ENCODE measurements at regions not wholly inside any gene's neighbourhood (a gene's known extent, or its start where the extent isn't known, plus 50 kb on each side); places are given as distances from the start of the nearest gene placed in this dataset.
A peak's percentile ranks its signal among the peaks of the same experiment; 100 is the strongest.
"Not testable (repeated sequence)": the region's sequence is repeated elsewhere in the genome, so short reads cannot be mapped to it uniquely, and the experiment has no call there.

DNA sequence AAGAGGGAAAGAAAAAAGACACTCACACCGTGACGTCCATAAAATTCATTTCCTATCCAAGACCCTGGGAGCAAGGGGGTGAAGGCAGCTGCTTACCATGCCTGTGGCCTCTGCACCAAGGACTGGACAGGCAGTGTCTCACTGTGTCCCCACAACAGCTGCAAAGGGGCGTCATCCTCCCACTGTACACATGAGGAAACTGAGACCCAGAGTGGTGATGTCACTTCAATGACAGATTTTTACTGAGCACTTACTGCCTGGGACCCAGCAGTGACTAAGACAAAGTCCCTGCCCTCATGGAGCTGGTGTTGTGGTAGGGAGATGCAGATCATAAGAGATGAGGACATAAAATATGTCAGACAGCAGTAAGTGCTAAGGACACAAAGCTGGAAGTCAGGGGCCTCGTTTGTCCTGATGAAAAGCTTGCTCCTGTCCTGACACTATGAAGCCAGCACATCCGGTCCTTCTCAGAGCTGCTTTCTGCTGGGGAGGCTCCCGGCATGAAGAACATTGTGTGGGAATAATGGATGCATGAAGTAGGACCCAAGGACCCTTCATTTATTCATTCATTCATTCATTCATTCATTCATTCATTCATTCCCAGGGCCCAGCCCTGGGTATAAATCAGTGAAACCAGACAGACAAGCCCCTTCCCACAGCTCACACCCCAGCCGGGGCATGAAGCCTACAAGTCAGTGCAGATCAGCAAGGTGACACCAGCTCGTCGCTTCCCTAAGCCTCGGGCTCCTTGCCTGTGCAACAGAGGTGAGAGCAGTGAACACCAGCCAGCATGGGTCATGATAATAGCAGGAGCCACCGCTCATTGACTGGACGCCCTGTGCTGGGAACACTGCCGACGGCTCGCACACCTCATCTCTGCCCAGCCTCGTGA, 473.7 kb downstream of the MATN1 start:
- no peak for DNase-seq (ENCODE audit: low spot score)
- in situ Hi-C loops (cut with HindIII; ENCODE audit: low sequenced_read_pairs): no loop called here

DNA sequence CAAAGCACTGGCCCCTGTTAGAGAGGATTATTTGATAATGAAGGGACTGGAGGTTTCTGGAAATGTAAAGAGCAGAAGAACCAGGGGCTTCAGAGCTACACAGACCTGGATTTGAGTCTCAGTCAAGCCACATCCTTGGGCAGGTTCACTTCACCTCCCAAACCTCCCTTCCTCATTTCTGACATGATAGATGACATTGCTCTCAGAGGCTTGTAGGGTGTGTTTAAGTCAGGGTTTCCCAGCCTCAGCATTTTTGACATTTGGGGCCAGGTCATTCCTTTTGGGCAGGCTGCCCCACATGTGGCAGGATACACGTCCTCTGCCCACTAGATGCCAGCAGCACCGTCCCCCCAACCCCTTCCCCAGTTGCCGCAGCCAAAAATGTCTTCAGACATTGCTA, 474.6 kb downstream of the MATN1 start:
- in situ Hi-C loops (cut with HindIII; ENCODE audit: low sequenced_read_pairs): no loop called here
- DNase-seq (ENCODE audit: low spot score): no peak

DNA sequence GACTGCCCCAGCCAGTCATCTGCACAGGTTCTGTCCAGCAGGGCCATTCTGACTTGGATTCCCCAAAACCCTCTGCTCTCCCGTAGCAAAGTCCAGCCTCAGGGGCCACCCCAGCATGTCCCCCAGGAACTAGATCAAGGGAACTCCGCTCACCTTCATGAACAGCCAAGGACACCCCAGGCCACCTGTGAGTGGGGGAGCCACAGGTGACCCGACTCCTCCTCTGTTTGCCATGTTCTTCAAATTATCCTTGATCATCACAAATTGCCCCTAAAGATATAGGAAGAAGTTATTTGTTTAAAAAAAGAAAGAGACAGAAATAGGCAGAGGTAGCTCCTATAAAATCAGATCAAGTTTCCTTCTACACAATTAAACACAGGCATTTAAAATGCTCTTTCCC, 475.0 kb downstream of the MATN1 start:
- in situ Hi-C loops (cut with HindIII; ENCODE audit: low sequenced_read_pairs): no loop called here
- DNase-seq (ENCODE audit: low spot score): no peak

DNA sequence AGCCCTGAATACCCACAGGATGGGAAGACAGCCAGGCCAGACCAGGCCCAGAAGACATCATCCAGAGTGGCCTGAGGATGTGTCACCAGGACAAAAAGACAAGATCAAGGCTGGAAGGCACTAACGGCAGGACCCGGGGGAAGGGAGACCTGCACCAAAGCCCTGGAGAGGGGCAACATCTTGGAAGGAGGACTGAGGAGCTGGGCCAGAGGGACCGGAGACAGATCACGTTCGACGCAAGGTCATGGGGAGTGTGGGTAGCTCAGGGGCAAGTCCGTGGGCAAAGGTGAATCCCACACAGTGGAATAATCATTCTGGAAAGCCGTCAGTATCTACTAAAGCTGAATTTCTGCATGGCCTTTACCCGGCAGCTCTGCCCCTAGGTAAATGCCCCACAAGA, 478.6 kb downstream of the MATN1 start:
- DNase-seq (ENCODE audit: low spot score): no peak
- in situ Hi-C loops (cut with HindIII; ENCODE audit: low sequenced_read_pairs): no loop called here

DNA sequence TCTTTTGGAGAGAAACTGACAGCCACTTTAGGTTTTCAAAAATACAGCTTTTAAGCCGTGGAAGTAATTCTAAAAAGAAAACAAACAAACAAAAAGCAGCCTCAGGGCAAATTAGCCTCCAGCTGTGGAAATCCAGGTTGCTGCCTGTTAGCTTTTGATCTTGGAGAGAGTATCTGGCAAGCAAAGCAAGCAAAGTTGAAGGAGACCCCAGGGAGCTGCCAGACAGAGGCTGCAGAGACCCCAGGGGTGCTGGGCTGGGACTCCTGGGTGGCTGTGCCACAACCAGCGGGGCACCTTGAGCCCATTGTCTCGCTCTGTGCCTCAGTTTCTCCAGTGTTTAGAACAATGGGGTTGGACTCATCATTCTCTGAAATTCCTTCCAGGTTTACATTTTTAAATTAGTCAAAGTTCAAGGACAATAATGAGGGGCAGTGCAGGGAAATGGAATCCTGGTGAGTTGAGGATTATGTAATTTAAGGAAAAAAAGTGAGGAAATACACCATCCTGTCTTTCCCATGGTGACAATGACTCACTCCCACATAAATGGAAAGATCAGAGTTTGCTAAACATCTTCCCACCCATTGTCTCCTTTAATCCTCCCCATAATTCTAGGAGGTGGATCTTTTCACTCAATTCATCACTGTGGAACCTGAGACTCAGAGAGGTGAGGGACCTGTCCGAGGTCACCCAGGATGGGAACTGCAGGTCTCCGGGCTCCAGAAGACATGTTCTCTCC, 480.5 kb downstream of the MATN1 start:
- DNase-seq (ENCODE audit: low spot score): no peak
- in situ Hi-C loops (cut with HindIII; ENCODE audit: low sequenced_read_pairs): no loop called here

DNA sequence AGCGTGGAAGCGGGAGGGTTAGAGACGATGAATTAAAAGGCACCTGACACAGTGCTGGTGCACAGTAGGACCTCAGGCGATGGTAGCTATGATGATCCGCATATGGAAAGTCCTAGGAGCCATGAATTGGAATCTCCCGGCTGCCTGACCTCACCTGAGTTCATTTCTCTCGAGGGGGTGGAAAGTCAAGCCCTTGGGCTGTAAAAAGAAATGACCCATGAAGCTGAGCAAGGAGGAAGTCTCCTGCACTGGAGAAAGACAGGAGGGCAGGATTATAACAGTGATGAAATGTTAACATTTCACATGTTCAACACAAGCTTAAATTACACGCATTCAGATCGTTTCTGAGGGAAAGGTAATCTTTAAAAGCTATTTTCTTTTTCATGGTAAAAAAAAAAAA, 481.2 kb downstream of the MATN1 start:
- in situ Hi-C loops (cut with HindIII; ENCODE audit: low sequenced_read_pairs): no loop called here
- no peak for DNase-seq (ENCODE audit: low spot score)

DNA sequence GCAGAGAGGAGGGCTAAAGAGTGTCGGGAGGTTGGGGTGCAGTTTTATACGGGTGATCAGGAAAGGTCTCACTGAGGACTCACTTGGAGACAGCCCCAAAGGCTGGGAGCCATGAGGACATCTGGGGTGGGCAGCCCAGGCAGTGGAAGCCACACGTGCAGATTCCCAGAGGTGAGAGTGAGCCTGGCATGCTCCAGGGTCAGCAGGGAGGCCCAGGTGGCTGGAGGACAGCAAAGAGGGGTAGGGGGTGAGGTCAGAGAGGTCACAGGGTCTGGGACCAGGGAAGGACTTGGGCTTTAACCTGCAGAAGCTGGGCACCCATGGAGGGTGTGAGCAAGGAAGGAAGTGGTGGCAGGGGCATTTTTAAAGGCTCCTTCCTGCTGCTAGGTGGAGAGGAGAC, 481.7 kb downstream of the MATN1 start:
- DNase-seq (ENCODE audit: low spot score): no peak
- in situ Hi-C loops (cut with HindIII; ENCODE audit: low sequenced_read_pairs): no loop called here

DNA sequence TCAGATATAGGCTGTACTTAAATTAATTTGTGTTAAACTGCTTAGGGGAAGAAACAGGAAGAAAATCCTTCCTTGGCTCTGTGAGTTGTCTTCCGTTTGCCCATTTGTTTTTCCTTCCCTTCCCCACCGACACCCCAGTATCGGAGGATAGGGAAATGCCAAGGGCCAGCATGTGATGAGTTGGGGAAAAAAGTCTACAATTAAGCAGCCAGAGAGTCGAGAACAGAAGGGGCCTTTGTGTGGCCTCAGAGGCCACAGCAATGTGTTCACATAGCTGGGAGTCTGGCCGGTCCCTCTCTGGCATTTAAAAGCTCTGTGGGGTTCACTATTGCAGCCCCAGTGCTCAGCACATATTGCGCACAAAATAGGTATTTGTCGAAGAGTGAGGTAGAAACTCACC, 489.3 kb downstream of the MATN1 start:
- no peak for DNase-seq (ENCODE audit: low spot score)
- in situ Hi-C loops (cut with HindIII; ENCODE audit: low sequenced_read_pairs): no loop called here

DNA sequence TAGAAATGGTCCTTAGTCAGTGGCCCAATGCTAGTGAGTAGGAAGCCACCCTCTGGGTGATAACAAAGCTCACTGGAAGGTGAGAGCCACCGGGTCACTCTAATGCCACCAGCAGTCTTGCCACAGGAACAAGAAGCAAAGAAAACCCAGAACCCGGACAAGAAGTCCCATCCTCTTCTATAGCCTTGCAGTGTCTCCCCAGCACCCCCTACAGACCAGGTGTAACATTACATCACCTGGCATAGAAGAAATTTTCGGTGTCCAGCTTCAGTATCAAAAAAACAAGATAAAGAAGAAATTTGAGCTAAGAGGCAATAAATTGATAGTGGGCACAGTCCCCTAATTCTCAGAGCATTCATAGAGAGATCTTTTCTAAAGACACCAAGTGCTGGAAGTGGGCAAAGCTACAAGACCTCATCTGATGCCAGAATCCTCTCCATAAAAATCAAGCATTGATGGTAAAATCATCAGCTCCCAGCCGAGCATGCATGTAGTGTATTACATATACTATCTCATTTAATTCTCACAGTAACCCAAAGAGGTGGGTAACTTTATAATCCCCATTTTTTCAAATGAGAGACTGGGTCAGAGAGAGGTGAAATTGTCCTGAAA, 491.0 kb downstream of the MATN1 start:
- in situ Hi-C loops (cut with HindIII; ENCODE audit: low sequenced_read_pairs): no loop called here
- peak; percentile 6 for DNase-seq (ENCODE audit: low spot score)

DNA sequence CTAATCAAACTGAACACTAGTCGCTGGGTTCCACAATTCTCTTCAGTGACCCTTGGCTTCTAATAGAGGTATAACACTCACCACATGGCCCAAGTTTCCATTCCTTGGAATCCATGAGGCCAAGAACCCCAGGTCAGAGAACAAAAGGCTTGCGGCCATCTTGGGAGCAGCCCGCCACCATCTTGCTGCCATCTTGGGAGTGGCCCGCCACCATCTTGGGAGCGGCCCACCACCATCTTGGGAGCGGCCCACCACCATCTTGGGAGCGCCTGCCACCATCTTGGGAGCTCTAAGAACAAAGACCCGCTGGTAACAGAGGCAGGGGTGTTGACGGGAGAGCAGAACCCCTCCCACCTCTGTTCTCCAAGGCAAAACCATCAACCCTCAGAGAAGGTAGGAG, 493.4 kb downstream of the MATN1 start:
- no peak for DNase-seq (ENCODE audit: low spot score)
- in situ Hi-C loops (cut with HindIII; ENCODE audit: low sequenced_read_pairs): no loop called here

DNA sequence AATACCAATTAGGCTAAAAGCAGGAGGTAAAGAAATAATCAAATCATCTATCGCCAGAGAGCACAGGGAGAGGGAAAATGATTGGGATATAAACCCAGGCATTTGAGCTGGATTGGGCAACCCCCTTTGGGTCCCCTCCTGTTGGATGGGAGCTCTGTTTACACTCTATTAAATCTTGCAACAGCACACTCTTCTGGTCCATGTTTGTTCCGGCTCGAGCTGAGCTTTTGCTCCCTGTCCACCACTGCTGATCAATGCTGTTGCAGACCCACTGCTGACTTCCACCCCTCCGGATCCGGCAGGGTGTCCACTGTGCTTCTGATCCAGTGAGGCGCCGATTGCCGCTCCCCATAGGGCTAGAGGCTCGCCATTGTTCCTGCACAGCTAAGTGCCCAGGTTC, 493.8 kb downstream of the MATN1 start:
- in situ Hi-C loops (cut with HindIII; ENCODE audit: low sequenced_read_pairs): no loop called here
- DNase-seq (ENCODE audit: low spot score): no peak

DNA sequence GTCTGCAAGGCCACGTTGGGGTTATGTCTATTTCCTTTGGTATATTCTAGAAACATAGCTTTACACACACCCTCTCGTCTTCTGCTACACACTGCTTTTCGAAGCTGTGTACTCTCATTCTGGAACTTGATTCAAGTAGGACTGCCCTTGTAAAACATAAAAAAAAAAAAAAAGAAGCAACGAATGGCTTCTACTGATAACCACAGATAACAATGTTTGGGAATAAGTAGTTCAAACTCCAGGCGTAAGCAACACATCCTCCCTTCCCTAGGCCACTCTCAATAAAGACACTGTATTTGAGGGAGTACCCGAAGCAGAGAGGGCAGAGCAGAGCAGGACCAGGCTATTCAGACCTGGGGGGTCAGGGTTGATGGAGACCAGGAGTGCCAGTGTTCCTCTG, 496.7 kb downstream of the MATN1 start:
- no peak for DNase-seq (ENCODE audit: low spot score)
- in situ Hi-C loops (cut with HindIII; ENCODE audit: low sequenced_read_pairs): no loop called here

DNA sequence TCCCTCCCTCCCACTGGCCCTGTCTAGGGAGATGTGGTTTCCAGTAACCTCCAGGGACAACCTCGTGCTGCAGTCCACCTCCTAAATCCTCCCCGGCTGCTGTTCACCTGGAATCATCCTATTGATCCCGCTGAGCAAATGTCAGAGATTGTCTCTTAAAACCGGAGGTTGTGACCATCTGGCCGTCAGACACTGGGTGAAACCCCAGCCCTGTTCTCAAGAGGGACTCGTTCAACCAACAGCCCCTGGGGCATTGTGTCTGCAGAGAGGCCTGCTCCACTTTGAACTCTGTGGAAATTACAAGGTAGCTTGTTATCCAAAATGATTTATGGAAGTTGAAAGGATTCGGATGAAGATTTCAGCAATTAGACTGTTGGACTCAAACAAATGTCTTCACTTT, 498.0 kb downstream of the MATN1 start:
- in situ Hi-C loops (cut with HindIII; ENCODE audit: low sequenced_read_pairs): no loop called here
- no peak for DNase-seq (ENCODE audit: low spot score)

DNA sequence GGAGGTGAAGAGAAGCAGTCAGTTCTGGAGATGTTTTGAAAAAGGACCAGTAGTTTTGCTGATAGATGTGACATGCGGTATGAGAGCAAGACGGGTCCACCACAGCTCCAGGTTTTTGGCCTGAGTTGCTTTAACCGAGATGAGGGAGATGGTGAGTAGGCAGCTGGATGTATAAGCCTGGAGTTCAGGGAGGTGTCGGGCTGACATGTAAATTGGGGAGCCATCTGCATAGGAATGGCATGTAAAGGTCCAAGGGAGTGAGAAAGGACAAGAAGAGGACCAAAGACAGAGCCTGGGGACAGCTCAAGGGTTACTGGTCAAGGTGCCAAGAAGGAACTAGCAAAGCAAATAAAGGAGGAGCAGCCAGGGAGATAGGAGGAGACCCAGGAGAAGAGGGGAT, 503.7 kb downstream of the MATN1 start:
- no peak for DNase-seq (ENCODE audit: low spot score)
- in situ Hi-C loops (cut with HindIII; ENCODE audit: low sequenced_read_pairs): no loop called here

DNA sequence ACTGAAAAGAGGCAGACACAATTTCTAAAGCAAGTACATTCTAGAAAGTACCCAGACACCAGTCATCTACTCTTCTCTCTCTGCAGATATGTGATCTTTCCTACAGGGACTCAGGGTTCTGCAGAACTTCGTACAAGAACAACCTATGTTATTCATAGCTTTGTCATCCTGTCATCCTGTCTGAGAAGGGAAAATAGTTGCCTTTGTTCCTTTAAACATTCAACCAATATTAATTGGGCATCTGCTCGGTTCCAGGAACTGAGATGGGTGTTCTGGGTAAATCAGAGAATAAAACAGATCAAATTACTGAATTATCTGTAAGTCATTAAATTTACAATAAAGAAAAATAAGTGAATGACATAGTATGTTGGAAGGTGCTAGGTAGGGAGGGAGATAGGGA, 504.9 kb downstream of the MATN1 start:
- in situ Hi-C loops (cut with HindIII; ENCODE audit: low sequenced_read_pairs): no loop called here

DNA sequence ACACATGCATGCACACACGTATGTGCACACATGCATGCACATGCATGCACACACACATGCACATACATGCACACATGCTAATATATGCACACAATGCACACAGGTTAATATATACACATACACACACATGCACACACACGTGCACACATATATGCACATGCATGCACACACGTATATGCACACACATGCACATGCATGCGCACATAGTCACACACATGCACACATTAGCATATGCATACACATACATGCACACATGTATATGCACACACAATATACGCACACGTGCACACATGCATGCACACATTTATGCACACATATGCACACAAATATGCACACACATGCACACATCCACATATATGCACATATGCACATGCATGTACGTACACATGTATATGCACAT, 506.8 kb downstream of the MATN1 start:
- in situ Hi-C loops (cut with HindIII; ENCODE audit: low sequenced_read_pairs): no loop called here
- DNase-seq (ENCODE audit: low spot score): no peak

More for the DNA sequence above, 504.9 kb downstream of the MATN1 start:
- no peak for DNase-seq (ENCODE audit: low spot score)

DNA sequence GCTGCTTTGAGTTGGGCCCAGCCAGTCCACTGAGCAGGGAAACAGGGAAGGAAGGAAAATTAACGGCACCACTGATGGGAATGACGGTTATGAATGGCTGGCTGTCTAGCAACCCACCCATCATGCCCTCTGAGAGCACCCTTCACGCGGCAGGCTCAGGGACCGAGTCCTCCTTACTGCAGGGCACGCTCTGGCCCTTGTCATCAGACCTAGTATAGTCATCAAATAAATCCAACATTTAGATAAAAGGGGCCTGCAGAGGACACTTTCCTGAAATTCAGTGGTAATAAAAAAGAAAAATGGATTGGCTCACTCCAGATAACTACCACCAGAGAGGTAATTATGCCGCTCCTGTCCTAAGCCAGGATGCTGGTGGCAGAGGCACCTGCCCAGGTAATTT, 509.4 kb downstream of the MATN1 start:
- DNase-seq (ENCODE audit: low spot score): no peak
- in situ Hi-C loops (cut with HindIII; ENCODE audit: low sequenced_read_pairs): no loop called here

DNA sequence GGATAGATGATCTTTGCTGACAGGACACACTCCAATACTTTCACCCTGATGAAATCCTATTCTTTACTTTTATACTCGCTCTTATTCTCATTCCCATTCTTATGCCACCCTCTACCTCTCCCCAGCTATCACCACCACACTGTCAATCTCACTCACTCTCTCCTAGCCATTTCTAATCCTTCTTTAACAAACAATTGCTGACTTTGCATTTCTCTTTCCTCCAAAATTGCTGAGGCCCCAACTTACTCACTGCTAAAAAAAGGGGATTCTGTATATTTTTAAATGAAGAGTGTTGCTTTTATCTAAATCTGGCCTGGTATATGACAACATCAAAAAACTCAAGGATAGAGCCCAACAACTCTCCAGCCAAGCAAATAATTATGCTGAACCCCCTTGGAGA, 515.4 kb downstream of the MATN1 start:
- DNase-seq (ENCODE audit: low spot score); in situ Hi-C loops (cut with HindIII; ENCODE audit: low sequenced_read_pairs): not testable (repeated sequence)

DNA sequence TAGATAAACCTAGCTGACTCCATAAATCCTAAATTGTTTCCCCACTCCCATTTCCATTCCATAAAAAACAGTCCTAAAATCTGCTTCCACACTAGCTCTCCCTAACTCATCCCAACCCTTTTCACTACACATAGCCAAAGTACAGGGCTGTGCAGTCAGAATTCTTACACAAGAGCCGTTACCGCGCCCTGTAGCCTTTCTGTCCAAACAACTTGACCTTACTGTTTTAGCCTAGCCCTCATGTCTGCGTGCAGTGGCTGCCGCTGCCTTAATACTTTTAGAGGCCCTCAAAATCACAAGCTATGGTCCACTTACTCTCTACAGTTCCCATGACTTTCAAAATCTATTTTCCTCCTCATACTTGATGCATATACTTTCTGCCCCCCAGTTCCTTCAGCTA, 516.8 kb downstream of the MATN1 start:
- DNase-seq (ENCODE audit: low spot score); in situ Hi-C loops (cut with HindIII; ENCODE audit: low sequenced_read_pairs): not testable (repeated sequence)

DNA sequence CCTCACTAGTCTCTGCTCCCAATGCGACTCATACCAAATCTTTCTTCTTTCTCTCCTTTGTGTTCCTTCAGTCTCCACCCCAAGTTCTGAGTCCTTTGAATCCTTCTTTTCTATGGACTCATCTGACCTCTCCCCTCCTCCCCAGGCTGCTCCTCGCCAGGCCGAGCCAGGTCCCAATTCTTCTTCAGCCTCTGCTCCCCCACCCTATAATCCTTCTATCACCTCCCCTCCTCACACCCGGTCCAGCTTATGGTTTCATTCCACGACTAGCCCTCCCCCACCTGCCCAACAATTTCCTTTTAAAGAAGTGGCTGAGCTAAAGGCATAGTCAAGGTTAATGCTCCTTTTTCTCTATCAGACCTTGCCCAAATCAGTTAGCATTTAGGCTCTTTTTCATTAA, 518.5 kb downstream of the MATN1 start:
- DNase-seq (ENCODE audit: low spot score); in situ Hi-C loops (cut with HindIII; ENCODE audit: low sequenced_read_pairs): not testable (repeated sequence)
